Skin of body (tissue), 1 donor: ENCODE measurements at regions not wholly inside any gene's neighbourhood (a gene's known extent, or its start where the extent isn't known, plus 50 kb on each side); places are given as distances from the start of the nearest gene placed in this dataset.
"Not testable (repeated sequence)": the region's sequence is repeated elsewhere in the genome, so short reads cannot be mapped to it uniquely, and the experiment has no call there.

Experiments used
- DNase-seq: peaks from one replicate; lab custom pipeline; 2025; lab: John Stamatoyannopoulos, UW

DNA sequence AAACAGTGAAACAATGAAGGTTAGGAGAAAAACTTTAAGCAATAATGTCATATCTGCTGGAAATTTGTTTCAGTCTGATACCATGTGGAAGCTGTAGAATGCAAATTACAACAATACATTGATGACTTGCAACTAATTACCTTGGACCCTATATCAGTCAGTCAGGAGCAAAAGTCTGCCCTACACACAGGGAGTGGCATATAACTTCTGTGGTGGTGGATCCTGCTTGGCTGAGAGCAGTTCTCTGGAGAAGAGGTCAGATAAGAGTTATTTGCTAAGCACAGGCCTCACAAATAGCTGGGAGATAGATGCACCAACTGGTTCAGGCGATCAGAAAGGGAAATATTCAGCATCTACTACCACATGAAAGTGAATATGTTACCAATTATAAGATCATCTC lies 1364.6 kb upstream of the EPHA6 start:
- no peak for DNase-seq

DNA sequence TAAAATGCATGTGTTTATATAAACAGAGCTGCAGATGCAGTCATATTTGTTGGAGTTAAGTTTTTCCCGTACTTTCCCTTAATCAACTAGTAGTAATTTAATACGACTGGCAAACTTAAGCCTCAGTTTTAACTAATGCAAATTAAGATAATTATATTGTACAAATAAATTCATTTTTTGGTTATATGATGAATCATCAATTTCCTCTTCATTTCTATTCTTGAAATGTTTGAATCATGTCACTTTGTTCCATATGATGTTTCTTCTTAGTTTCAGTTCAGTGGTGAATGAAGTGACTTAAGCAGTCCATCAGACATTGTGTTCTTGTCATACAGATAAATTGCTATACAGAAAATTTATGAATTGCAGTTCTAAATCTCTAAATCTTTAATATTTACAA lies 1361.2 kb upstream of the EPHA6 start:
- DNase-seq, result no peak

DNA sequence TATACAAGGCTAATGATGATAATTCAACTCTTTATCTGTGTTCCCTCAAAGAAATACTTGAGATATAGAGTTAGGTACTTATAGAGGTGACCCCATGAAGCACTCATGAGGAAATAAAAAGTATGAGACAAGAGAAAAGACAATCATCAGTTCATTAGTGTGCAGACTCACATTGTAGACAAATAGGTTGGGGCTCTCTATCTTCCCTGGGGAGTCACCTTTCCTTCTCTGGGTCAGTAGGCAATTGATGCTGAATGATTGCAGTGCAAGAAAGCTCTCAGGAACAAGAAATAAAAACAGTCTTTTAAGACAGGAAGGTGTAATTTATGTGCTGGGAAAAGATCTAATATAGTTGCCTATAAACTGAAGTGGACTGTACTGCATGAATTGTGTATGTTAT lies 1357.6 kb upstream of the EPHA6 start:
- no peak for DNase-seq

DNA sequence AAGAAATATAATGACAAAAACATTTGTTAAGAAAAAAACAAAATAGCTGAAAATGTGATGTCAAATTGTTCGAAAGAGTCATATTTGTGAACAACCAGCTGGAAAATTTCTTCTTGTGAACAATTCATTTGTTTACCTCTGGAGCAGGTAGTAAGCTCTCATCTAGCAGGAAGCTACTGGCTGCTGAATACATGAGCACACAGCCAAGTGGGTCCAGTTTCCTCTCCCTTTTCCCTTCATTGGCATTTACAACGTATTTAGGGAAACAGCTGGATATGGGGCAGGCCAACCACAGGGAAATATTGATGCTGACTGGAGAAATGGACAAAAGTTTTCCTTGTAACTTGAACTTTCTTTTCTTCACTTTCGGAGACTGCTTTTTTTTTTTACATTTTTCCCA lies 1354.7 kb upstream of the EPHA6 start:
- DNase-seq, result no peak

DNA sequence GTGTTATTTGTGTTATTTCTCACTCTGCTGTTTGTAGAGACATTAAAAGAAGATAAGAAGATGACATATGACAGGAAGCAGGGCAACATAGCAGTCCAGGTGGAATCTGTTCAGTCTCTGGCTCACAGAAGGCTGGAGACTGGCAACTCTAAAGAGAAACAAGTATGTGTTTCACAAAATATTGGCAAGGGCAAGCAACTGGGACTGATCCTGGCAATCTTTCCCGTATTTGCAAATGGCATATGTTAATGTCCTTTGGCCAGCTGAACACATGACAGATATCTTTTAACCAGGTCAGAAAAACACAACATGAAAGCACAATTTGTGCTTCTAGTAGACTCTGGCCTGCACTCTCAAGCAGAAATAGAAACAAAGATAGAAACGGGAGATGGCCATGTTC lies 1354.1 kb upstream of the EPHA6 start:
- DNase-seq, result no peak

DNA sequence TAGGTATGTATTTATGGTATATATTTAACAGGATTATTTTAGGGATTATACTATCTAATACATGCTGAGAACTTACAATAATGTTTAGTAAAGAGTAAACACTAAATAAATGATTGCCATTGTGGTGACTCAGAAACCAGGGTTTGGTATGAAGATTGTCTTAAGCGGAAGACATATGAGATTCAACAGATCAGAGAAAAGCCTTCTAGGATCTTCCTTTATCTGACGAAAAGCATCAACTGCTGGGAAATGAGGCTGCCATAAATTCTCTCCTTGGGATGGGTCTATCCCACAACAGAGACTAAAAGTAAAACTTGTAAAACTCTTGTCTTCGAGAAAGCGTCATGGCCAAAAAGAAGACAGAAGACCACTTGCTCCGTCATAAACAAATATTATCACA lies 1352.2 kb upstream of the EPHA6 start:
- no peak for DNase-seq

DNA sequence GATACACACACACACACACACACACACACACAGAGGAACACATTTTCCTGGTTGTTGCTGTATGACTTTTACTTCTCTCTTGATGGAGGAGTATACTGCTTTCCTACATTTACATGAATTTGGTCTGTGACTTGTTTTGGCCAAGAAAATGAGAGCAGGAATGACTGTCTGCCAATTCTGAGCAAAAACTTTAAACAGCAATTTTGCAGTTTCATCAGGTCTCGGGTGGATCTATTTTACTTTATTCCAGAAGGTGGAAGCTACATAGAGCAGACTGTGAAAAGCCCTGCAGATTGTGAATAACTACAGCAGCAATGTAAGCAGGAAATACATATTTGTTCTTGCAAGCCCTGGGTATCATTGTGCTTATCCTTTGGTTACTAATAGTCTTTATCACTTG lies 1350.0 kb upstream of the EPHA6 start:
- no peak for DNase-seq

DNA sequence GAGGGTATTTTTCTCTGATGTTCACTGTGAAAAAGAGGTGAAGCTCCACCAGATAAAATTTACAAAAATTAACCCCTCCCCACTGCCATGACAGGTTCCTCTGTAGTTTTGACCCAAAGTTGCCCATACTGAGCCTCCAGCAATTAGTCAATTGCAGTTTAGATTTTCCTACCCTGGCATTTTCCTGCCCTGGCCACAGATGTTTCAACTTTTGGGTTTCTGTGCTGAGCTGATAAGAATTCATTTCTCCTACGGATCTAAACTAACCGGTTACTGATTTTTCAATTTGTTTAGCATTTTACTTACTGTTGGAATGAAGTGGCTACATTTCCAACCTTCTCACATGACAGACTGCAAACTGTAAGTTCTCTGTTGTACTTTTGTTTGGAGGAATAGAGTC lies 1346.1 kb upstream of the EPHA6 start:
- no peak for DNase-seq

DNA sequence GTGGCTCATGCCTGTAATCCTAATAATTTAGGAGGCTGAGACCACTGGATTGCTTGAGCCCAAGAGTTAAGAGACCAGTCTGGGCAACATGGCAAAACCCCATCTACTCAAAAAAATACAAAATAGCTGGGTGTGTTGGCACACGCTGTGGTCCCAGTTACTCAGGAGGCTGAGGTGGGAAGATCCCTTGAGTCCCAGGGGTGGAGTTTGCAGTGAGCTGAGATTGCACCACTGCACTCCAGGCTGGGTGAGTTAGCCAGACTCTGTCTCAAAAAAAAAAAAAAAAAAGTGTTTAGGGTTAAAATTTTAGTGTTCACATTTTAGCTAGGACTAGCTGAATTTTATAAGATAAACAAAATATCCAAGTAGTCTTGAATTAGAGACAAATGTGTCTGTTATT lies 1340.1 kb upstream of the EPHA6 start:
- DNase-seq, result no peak

DNA sequence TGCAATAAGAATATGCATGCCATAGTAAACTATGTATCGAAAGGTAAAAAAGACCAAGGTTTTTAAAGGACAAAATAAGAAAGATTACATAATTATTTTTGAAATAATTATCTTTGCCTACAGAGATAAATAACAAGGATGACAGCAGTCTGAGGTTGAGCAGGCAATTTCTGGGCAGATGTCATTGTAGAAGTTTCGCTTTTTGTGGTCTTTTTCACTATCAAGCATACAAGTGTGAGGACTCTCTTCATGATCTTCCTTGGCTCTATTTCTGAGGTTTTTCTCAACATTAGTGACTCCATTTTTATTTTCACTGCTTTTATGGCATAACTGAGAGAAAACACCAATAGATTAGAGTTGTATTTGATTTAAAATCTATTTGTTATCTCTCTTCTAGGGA lies 1337.9 kb upstream of the EPHA6 start:
- no peak for DNase-seq

DNA sequence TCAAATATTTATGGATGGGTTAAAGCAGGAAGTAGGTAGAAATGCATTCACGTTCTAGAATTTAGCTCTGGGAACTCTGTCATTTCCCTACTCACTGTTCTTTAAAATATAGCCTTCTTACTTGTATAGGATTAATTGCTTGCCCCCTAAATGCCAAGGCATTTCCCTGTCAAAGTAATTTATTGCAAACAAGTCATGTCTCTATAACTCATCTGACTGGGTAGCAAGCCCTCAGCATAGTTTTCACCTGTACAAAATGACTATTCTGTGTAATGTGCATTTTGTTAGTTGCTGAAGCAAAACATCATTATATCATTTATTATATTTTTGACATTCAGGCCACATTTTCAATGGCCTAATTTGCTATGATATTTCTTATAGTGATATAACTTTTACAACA lies 1308.2 kb upstream of the EPHA6 start:
- DNase-seq, result no peak

DNA sequence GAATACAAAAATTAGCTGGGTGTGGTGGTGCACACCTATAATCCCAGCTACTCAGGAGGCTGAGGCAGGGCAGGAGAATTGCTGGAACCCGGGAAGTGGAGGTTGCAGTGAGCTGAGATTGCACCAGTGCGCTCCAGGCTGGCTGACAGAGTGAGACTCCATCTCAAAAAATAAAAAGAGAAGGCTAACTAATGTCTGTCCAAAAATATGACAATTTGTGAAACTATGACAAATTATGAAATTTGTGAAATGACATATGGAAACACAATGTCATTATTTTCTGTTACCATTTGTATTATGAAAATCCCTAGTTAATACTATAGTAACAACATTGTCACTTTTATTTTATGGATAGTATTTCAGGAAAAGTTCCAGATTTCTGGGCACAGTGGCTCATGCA lies 1306.3 kb upstream of the EPHA6 start:
- DNase-seq, result no peak

DNA sequence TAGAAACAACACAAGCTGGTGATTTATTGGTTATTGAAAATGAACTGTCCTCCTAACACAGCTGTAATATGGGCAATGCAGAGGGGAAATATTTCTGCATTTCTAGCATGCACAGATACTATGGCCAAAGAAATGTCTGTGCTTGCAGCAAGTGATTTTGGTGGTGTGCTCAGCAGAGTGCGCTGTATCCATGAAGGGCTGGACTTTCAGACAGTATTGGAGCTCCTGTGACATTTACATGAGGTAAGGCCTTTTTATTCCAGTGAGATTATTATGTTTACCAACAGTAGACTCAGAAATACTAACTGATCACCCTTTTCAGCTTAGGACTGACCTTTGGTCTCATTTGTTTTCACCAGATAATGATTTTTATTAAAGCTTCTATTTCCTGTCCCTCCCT lies 1302.6 kb upstream of the EPHA6 start:
- no peak for DNase-seq

DNA sequence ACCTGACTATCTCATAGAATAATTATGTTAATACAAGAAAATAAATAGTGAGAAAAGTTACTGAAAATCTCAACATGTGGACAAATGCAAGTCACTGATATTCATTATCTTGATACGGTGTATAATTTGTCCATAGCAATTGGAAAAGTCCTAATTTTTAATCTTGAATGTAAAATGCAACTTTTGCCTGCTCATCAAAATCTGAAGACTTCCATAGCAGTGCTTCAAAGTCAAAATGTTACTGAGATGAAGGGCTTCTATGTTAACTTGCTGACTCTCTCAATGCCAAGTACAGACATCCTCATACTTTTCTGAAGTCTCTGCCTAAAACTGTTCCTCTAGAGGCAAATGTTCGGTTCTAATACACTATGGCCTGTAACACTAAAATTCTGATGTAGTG lies 1300.1 kb upstream of the EPHA6 start:
- no peak for DNase-seq

DNA sequence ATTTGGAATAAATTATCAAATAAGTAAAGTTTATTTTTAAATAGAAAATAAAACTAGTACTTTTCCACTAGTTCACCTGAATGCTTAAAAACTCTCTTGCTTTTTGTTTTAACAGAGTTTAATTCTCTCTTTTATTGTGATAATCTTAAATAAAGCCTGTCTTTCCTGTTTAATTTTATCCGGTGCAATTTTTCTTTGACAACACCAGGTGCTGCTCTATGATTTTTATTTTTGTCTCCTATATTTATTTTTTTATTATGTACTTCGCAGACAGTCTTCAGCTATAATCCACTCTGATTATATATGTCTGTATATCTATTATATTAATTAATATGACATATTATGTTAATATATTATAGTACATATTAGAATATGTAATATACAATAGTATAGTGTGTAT lies 1293.0 kb upstream of the EPHA6 start:
- no peak for DNase-seq

DNA sequence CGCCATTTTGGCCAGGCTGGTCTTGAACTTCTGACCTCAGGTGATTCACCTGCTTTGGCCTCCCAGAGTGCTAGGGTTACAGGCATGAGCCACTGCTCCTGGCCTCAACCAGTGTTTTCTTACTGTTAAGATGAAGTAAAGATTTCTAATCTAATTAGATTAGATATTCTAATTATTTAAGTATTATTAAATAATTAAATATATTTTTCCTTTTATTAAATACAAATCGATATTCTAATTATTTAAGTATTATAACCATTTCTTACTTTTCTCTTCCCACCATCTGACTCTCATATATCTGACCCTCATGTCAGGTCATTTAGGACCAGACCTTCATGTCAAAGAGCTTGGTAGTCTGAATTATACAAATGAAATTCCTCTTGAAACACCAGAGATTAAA lies 1291.9 kb upstream of the EPHA6 start:
- DNase-seq, result no peak

DNA sequence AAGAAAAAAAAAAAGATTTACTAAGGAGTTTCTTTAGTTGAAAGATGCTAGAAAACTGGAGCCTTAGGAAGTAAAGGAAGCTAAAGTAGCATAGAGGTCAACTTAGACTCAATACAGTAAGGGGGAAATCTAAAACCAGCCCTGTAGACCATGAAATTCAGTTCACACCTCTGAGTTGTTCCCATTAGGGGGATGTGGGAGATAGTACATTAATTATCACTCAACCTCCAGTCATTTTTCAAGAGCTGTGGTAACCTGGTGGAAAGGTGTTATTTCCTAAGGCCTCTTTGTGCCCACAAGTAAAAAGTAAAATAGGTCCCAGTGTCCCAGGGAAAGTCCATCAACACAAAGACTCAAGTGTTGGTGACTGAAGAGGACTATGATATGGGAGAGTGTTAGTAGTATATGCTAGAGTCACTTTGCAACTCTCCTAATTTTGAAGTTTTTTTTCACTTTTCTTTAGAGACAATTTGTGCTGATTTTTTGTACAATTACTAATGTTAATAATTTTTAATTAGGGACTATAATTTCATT lies 1274.4 kb upstream of the EPHA6 start:
- DNase-seq, result no peak

DNA sequence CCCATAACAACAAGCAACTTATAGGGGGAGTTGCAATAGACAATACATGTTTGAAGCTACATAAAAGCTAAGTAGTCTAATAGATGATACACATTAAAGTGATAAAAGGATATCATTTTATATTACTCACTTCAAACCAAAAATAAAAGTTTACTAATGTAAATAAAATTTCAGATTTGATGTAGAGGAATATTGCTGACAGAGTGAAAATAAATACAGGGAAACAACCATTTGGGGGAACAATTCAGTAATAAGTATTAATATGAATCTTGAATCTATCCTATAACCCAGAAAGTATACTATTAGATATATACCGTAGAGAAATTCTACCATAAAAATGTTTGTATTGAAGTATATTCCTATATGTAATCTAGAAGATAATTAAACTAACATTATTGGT lies 1248.9 kb upstream of the EPHA6 start:
- no peak for DNase-seq

DNA sequence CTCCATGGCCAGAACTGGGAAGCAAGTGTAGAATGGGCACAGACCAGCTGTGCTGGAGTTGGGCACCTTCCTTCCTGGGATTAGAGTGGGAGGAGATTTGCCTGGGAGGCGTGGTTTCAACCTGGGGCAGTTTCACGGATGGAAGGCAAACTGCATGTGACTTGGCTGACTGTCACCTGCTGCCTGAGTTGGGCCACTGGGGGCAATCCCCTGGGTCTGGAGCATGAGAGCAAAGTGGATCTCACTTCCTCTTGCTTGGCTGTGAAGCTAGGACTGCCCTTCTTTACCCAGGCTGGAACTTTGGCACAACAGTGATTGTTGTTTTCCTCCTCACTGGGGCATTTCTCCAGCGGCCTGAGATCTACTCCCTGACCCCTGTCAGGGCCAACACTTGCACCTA lies 1247.0 kb upstream of the EPHA6 start:
- no peak for DNase-seq

DNA sequence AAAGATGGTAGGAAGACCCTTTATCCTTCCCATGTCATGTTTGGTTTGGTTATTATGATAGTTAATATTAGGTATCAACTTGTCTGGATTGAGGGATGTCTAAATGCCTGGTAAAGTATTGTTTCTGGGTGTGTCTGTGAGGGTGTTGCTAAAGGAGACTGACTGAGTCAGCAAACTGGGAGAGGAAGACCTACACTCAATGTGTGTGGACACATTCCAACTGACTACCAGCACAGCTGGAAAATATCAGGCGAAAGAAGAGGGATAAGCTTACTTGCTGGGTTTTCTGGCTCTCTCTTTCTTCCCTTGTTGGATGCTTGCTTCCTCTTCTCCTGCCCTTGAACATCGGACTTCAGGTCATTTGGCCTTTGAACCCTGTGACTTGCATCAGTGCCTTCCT lies 1227.6 kb upstream of the EPHA6 start:
- no peak for DNase-seq

DNA sequence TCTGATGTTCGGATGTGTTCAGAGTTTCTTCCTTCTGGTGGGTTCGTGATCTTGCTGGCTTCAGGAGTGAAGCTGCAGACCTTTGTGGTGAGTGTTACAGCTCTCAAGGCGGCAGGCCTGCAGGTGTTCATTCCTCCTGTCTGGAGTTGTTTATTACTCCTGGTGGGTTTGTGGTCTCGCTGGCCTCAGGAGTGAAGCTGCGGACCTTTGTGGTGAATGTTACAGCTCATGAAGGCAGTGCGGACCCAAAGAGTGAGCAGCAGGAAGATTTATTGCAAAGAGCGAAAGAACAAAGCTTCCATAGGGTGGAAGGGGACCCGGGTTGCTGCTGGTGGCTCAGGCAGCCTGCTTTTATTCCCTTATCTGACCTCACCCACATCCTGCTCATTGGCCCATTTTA lies 1226.8 kb upstream of the EPHA6 start:
- not testable (repeated sequence) for DNase-seq

DNA sequence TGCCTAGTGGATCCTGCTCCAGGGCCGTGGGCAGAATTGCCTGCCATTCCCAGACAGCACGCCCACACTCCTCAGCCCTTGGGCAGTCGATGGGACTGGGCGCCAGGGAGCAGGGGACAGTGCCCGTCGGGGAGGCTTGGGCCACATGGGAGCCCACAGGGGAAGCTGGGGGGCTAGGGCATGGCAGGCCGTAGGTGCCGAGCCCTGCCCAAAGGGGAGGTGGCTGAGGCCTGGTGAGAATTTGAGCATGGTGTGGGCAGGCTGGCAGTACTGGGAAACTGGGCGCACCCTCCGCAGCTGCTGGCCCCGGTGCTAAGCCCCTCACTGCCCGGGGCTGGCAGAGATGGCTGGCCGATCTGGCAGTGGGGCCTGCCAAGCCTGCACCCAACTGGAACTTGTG lies 1225.9 kb upstream of the EPHA6 start:
- DNase-seq, result no peak

DNA sequence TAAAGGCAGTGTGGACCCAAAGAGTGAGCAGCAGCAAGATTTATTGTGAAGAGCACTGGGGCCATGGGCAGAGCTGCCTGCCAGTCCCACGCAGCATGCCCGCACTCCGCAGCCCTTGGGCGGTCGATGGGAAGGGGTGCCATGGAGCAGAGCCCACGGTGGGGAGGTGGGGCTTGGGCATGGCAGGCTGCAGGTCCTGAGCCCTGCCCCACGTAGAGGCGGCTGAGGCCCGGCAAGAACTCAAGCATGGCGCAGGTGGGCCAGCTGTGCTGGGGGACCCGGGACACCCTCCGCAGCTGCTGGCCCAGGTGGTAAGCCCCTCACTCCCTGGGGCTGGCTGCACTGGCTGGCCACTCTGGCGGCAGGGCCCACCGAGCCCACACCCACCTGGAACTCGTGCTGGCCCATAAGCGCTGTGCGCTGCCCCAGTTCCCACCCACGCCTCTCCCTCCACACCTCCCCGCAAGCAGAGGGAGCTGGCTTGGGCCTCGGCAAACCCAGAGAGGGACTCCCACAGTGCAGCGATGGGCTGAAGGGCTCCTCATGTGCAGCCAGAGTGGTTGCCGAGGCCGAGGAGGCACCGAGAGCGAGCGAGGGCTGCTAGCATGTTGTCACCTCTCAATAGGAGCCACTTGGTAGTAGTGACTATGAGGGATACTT lies 1218.8 kb upstream of the EPHA6 start:
- no peak for DNase-seq

DNA sequence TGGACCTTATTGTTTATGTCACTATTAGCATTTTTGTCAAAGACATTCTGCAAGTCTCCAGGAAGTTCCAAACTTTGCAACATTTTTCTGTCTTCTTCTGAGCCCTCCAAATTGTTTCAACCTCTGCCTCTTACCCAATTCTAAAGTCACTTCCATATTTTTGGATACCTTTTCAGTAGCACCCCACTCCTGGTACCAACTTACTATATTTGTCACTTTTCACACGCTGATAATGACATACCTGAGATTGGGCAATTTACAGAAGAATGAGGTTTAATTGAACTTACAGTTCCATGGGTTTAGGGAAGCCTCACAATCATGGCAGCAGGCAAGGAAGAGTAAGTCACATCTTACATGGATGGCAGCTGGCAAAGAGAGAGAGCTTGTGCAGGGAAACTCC lies 1206.5 kb upstream of the EPHA6 start:
- DNase-seq, result no peak
